Thyroid gland (tissue), 4 donors: ENCODE measurements at regions not wholly inside any gene's neighbourhood (a gene's known extent, or its start where the extent isn't known, plus 50 kb on each side); places are given as distances from the start of the nearest gene placed in this dataset.

Source experiments
- DNase-seq, 2 donors: peaks; one replicate each; pipeline ENCODE4 v3.0.0-alpha.2; 2019
- H3K27ac ChIP-seq, 3 donors: fragments of 200-600 bp; sonication (generic); 1 replicate in 2 of 3; 2 replicates in 1 of 3; pipeline ENCODE4 v1.5.1; 2016 to 2019; ENCODE audit warnings: mild to moderate bottlenecking in 1 of 3, moderate library complexity in 1 of 3
- H3K27me3 ChIP-seq: fragments of 200-600 bp; sonication (generic); one replicate; pipeline ENCODE4 v1.5.1; 2019
- H3K36me3 ChIP-seq, 2 donors: fragments of 200-600 bp; sonication (generic); one replicate each; pipeline ENCODE4 v1.5.1; 2016 to 2019
- H3K4me1 ChIP-seq, 2 donors: fragments of 200-600 bp; sonication (generic); one replicate each; pipeline ENCODE4 v1.5.1; 2017 to 2019
- H3K4me3 ChIP-seq, 3 donors: fragments of 200-600 bp; sonication (generic); replicated peaks in 1 of 3; 1 replicate in 2 of 3; 2 replicates in 1 of 3; pipeline ENCODE4 v1.5.1; 2016; ENCODE audit warnings: mild to moderate bottlenecking in 1 of 3
- H3K9me3 ChIP-seq: fragments of 200-600 bp; sonication (generic); one replicate; pipeline ENCODE4 v1.5.1; 2017
- POLR2A ChIP-seq, 2 donors: fragments of 450-650 bp; IDR thresholded peaks; one replicate each; pipeline ENCODE4 v1.6.1; 2017; ENCODE audit warnings: antibody characterized with exemption in 2 of 2, mild to moderate bottlenecking in 2 of 2, moderate library complexity in 1 of 2
- WGBS, 2 donors: methylation state at CpG; one replicate each; pipeline ENCODE4 v1.1.5; 2017; 5-methylcytosine and 5-hydroxymethylcytosine counted together
- intact Hi-C: fragments of 100-400 bp; cut with DNase I; formaldehyde crosslinking; loops from one replicate; pipeline ENCODE4 v1.15.1; 2023
- TF ChIP-seq, protein P1 (sequence below), 6 experiments: fragments of 200-600 bp in 3 of 6; fragments of 450-650 bp in 3 of 6; sonication (generic) in 3 of 6; IDR thresholded peaks; one replicate each; pipeline ENCODE4 v1.5.1; 2016 to 2019; ENCODE audit warnings: antibody characterized with exemption in 6 of 6, mild to moderate bottlenecking in 2 of 6, inconsistent platforms in 1 of 6, moderate library complexity in 1 of 6

DNA sequence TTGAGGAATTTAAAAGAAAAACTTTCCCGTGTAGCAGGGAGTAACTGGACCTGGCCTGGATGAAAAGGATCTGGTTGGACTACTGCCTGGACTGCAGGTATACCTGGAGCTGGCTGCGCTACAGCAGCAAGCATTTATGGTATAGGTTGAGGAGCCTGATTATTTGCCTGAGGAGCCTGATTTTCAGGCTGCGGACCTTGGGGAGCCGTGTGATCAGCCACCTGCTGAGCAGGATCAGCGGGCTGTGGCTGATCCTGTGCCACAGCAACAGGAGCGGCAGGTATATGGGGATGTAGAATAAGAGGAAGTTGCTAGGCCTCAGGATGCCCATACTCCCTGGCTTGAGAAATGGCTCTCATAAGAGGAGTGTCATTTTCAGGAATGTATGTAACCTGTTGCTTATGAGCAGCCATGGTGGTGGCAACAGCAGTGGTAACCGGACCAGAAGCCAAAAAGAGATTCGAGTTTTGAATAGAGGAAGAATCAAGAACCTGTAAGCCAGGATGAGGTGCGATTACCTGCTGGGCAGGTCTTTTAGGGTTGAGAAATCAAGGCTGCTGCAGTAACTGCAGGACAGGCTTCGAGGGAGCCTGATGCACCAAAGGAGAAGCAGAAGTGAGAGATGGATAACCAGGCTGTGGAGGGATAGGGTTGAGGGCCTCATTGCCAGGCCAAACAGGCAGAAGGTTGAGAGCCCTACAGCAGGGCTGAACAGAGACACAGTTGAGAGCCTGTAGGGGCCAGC lies 60.9 kb upstream of the ARL4D start:
- Histone ChIP-seq H3K4me3 (no peak overlapping the region), H3K27me3 (no peaks in the 10 kb centered on the region), H3K36me3 (no peaks in the 10 kb centered on the region), H3K4me1 (peaks cover 7 to 9% of the 10 kb centered on the region in 2 donors), H3K27ac (no peak overlapping the region), H3K9me3 (no peaks in the 10 kb centered on the region)
- intact Hi-C loops: no loop called here
- TF ChIP-seq, protein P1, sequence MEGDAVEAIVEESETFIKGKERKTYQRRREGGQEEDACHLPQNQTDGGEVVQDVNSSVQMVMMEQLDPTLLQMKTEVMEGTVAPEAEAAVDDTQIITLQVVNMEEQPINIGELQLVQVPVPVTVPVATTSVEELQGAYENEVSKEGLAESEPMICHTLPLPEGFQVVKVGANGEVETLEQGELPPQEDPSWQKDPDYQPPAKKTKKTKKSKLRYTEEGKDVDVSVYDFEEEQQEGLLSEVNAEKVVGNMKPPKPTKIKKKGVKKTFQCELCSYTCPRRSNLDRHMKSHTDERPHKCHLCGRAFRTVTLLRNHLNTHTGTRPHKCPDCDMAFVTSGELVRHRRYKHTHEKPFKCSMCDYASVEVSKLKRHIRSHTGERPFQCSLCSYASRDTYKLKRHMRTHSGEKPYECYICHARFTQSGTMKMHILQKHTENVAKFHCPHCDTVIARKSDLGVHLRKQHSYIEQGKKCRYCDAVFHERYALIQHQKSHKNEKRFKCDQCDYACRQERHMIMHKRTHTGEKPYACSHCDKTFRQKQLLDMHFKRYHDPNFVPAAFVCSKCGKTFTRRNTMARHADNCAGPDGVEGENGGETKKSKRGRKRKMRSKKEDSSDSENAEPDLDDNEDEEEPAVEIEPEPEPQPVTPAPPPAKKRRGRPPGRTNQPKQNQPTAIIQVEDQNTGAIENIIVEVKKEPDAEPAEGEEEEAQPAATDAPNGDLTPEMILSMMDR (IDR thresholded peaks at IDR 0.05): no peak
- TF ChIP-seq POLR2A (IDR thresholded peaks at IDR 0.05): no peak
- WGBS, 2 donors: 81 to 83% methylated on average over 10 of the region's 10 CpGs
- no peak for DNase-seq

DNA sequence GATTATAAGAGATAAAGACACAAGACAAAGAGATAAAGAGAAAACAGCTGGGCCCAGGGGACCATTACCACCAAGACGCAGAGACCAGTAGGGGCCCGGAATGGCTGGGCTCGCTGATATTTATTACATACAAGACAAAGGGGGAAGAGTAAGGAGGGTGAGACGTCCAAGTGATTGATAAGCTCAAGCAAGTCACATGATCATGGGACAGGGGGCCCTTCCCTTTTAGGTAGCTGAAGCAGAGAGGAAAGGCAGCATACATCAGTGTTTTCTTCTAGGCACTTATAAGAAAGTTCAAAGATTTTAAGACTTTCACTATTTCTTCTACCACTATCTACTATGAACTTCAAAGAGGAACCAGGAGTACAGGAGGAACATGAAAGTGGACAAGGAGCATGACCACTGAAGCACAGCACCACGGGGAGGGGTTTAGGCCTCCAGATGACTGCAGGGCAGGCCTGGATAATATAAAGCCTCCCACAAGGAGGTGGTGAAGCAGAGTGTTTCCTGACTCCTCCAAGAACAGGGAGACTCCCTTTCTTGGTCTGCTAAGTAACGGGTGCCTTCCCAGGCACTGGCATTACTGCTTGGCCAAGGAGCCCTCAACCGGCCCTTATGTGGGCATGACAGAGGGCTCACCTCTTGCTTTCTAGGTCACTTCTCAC lies 63.9 kb upstream of the ARL4D start:
- H3K4me1 ChIP-seq: peaks cover 7 to 9% of the 10 kb centered on the region in 2 donors
- no peaks in the 10 kb centered on the region for H3K9me3 ChIP-seq
- 70 to 71% methylated on average over 7 of the region's 7 CpGs for WGBS, 2 donors
- TF ChIP-seq, protein P1 (IDR thresholded peaks at IDR 0.05): no peak
- TF ChIP-seq POLR2A (IDR thresholded peaks at IDR 0.05): no peak
- no peak overlapping the region for H3K4me3 ChIP-seq
- H3K27me3 ChIP-seq: no peaks in the 10 kb centered on the region
- H3K27ac ChIP-seq: no peak overlapping the region
- H3K36me3 ChIP-seq: no peaks in the 10 kb centered on the region
- intact Hi-C loops: no loop called here
- no peak for DNase-seq

DNA sequence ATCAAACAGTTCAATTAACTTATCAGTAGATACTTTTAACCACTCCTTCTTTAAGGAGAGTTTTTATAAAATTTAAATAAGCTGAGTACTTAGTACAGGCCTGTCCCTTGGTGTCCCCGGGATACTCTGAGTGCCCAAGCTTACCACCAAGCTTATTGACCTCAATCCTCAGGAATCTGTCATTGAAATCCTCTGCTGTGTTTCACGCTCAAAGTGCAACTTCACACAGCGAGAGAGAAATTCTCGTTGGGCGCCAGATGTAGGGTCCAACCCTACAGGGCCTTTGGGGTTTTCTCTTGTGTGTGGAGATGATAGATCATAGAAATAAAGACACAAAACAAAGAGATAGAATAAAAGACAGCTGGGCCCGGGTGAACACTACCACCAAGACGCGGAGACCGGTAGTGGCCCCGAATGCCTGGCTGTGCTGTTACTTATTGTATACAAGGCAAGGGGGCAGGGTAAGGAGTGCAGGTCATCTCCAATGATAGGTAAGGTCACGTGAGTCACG lies 65.3 kb upstream of the ARL4D start:
- WGBS, 2 donors: 85 to 90% methylated on average over 12 of the region's 12 CpGs
- Histone ChIP-seq H3K27me3 (no peaks in the 10 kb centered on the region), H3K4me1 (peaks cover 3 to 5% of the 10 kb centered on the region in 2 donors), H3K9me3 (no peaks in the 10 kb centered on the region), H3K4me3 (no peak overlapping the region), H3K36me3 (no peaks in the 10 kb centered on the region), H3K27ac (no peak overlapping the region)
- no peak for DNase-seq
- no peak for TF ChIP-seq POLR2A (IDR thresholded peaks at IDR 0.05)
- TF ChIP-seq, protein P1 (IDR thresholded peaks at IDR 0.05): no peak
- intact Hi-C loops: no loop called here

DNA sequence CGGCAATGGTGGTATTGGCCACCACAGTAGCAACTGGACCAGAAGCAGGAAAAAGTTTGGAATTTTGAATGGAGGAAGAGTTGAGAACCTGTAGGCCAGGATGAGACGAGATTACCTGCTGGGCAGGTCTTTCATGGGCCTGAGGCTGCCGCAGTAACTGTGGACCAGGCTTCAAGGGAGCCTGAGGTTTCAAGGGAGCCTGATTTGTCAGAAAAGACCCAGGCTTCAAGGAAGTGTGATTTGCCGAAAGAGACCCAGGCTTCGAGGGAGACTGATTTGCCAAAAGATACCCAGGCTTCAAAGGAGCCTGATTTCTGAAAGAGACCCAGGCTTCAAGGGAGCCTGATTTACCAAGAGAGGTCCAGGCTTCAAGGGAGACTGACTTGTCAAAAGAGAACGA lies 66.6 kb upstream of the ARL4D start:
- Histone ChIP-seq H3K9me3 (no peaks in the 10 kb centered on the region), H3K36me3 (no peaks in the 10 kb centered on the region), H3K27ac (no peak overlapping the region), H3K27me3 (no peaks in the 10 kb centered on the region), H3K4me1 (peaks cover 3 to 5% of the 10 kb centered on the region in 2 donors), H3K4me3 (no peak overlapping the region)
- DNase-seq: no peak
- TF ChIP-seq POLR2A (IDR thresholded peaks at IDR 0.05): no peak
- TF ChIP-seq, protein P1 (IDR thresholded peaks at IDR 0.05): no peak
- intact Hi-C loops: no loop called here
- 87 to 88% methylated on average over 6 of the region's 6 CpGs for WGBS, 2 donors
